CD4-positive, CD25-positive, alpha-beta regulatory T cell (primary cell): ENCODE measurements at regions not wholly inside any gene's neighbourhood (a gene's known extent, or its start where the extent isn't known, plus 50 kb on each side); places are given as distances from the start of the nearest gene placed in this dataset.
"Not testable (repeated sequence)": the region's sequence is repeated elsewhere in the genome, so short reads cannot be mapped to it uniquely, and the experiment has no call there.

ENCODE experiments used
- ATAC-seq, 2 donors: fragments of 150-1000 bp; cut with Tn5 transposase; one replicate each; pipeline ENCODE4 v1.10.0; 2021; ENCODE audit warnings: low read depth in 2 of 2, moderate number of reproducible peaks in 2 of 2, moderate library complexity in 1 of 2
- DNase-seq, 3 donors: peaks; one replicate each; pipeline versions ENCODE4 v3.0.0 to v3.0.0-alpha.2; 2012 to 2022; ENCODE audit warnings: mixed read lengths in 1 of 3
- H3K27ac ChIP-seq: one replicate; pipeline ENCODE4 v1.7.0; 2013; ENCODE audit warnings: mild to moderate bottlenecking, low read length; ENCODE audit not compliant: insufficient read depth, poor library complexity, severe bottlenecking
- H3K27me3 ChIP-seq: one replicate; pipeline ENCODE4 v1.7.0; 2013; ENCODE audit warnings: low read length; ENCODE audit not compliant: control insufficient read depth, insufficient read depth
- H3K36me3 ChIP-seq: one replicate; pipeline ENCODE4 v1.7.0; 2013; ENCODE audit warnings: mild to moderate bottlenecking, low read length, moderate library complexity; ENCODE audit not compliant: control insufficient read depth, insufficient read depth
- H3K4me1 ChIP-seq: 2 replicates; pipeline ENCODE4 v1.7.0; 2013; ENCODE audit warnings: mild to moderate bottlenecking, low read length; ENCODE audit not compliant: insufficient read depth, control insufficient read depth, poor library complexity, severe bottlenecking
- H3K4me3 ChIP-seq: one replicate; pipeline ENCODE4 v1.7.0; 2013; ENCODE audit warnings: low read depth, mild to moderate bottlenecking, low read length, moderate library complexity
- H3K9me3 ChIP-seq, 2 experiments: 1 replicate in 1 of 2; 2 replicates in 1 of 2; pipeline ENCODE4 v1.7.0; 2013; ENCODE audit warnings: low read length in 2 of 2, mild to moderate bottlenecking in 1 of 2, moderate library complexity in 1 of 2; ENCODE audit not compliant: control insufficient read depth in 2 of 2
- H3K27ac Mint-ChIP-seq, 3 donors: one replicate each; pipeline ENCODE4 v1.8.0; 2020 to 2022; ENCODE audit warnings: mild to moderate bottlenecking in 3 of 3, mixed read lengths in 3 of 3, moderate library complexity in 2 of 3
- H3K27me3 Mint-ChIP-seq: one replicate; pipeline ENCODE4 v1.8.0; 2022; ENCODE audit warnings: mild to moderate bottlenecking, mixed read lengths
- H3K36me3 Mint-ChIP-seq: one replicate; pipeline ENCODE4 v1.8.0; 2020; ENCODE audit warnings: mixed read lengths
- H3K4me1 Mint-ChIP-seq, 4 donors: one replicate each; pipeline ENCODE4 v1.8.0; 2020 to 2022; ENCODE audit warnings: mixed read lengths in 4 of 4, mild to moderate bottlenecking in 1 of 4
- H3K4me3 Mint-ChIP-seq, 4 donors: one replicate each; pipeline ENCODE4 v1.8.0; 2020 to 2022; ENCODE audit warnings: mild to moderate bottlenecking in 4 of 4, mixed read lengths in 4 of 4, moderate library complexity in 3 of 4
- H3K9me3 Mint-ChIP-seq, 7 donors: one replicate each; pipeline ENCODE4 v1.8.0; 2020 to 2022; ENCODE audit warnings: mixed read lengths in 7 of 7, mild to moderate bottlenecking in 3 of 7, moderate library complexity in 2 of 7

GRCh38 chr7:7011241-7011640 is 171.1 kb upstream of the C1GALT1 start:
- not testable (repeated sequence) for H3K27ac ChIP-seq, H3K27me3 Mint-ChIP-seq, DNase-seq, ATAC-seq, H3K27ac Mint-ChIP-seq, H3K4me1 ChIP-seq, H3K27me3 ChIP-seq, H3K4me3 ChIP-seq, H3K4me3 Mint-ChIP-seq, H3K36me3 ChIP-seq, H3K4me1 Mint-ChIP-seq, H3K9me3 ChIP-seq, H3K36me3 Mint-ChIP-seq
- peaks cover 0 to 15% (median 0%) of the 10 kb centered on the region in 7 donors for H3K9me3 Mint-ChIP-seq

GRCh38 chr7:7011751-7012150 is 170.6 kb upstream of the C1GALT1 start:
- H3K4me3 Mint-ChIP-seq, H3K27ac ChIP-seq, H3K9me3 ChIP-seq, H3K27me3 ChIP-seq, H3K27me3 Mint-ChIP-seq, DNase-seq, H3K4me1 Mint-ChIP-seq, H3K36me3 ChIP-seq, ATAC-seq, H3K36me3 Mint-ChIP-seq, H3K4me1 ChIP-seq, H3K27ac Mint-ChIP-seq, H3K4me3 ChIP-seq: not testable (repeated sequence)
- peaks cover 0 to 15% (median 0%) of the 10 kb centered on the region in 7 donors for H3K9me3 Mint-ChIP-seq

DNA sequence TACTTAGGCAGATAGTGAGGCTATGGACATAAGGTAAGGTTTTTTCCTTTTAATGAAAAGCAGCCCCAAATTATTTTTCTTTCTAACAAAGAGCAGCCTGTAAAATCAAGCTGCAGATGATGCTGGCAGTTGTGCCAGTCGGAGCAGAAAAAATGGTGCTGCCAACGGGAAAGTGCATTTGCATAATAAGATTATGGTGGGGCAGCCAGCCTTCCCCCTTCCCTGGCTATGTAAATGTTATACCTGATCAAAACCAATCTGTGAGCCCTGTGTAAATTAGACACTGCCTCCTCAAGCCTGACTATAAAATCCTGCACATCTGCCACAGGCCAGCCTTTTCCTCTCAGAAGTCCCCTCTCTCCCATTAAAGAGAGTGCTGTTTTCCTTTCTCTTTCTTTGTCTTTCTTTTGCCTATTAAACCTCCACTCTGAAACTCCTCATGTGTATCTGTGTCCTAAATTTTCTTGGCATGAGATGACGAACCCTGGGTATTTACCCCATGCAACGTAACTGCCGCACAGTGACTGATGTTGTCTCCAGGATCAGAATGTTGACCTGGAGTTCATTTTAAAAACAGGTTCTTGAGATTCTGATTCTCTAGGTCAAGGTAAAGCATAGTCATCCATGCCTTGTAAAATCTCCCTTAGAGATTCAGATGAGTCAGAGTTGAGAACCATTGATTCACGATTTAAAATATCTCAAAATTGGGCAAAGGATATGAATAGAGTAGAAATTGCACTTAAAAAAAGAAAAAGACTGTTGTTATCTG is 167.3 kb upstream of the C1GALT1 start:
- peaks cover 3% of the 10 kb centered on the region for H3K36me3 Mint-ChIP-seq
- no peak for ATAC-seq
- no peak overlapping the region for H3K27ac Mint-ChIP-seq

DNA sequence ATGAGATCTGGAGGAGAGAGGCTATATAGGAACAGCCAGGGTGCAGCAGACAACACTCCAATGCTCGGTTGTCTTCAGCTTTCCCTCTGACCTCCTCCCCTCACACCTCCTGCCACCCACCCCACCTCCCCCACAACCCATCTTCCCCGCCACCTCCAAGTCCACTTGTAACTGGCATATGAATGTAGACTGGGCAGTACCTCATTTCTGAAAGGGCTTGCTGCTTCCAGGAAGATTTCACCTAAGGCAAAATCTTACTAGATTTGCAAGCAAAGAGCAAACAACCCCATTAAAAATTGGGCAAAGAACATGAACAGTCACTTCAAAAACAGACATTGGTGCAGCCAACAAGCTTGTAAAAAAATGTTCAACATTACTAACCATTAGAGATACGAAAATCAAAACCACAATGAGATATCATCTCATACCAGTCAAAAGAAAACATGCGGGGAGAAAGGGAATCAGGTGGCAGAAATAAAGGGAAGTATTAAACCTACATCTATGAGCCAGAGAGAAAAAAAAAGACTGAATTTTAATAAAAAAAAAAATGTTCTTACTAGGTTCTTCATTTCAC is 164.6 kb upstream of the C1GALT1 start:
- no peaks in the 10 kb centered on the region for H3K36me3 ChIP-seq

More for the DNA sequence above, 167.3 kb upstream of the C1GALT1 start:
- Histone ChIP-seq H3K36me3 (no peaks in the 10 kb centered on the region), H3K4me1 (no peaks in the 10 kb centered on the region), H3K9me3 (no peaks in the 10 kb centered on the region), H3K4me3 (no peak overlapping the region), H3K27me3 (peaks cover 6% of the 10 kb centered on the region), H3K27ac (no peak overlapping the region)
- Mint-ChIP-seq H3K4me1 (no peaks in the 10 kb centered on the region), H3K4me3 (no peak overlapping the region), H3K27me3 (no peaks in the 10 kb centered on the region), H3K9me3 (peaks cover 0 to 6% (median 0%) of the 10 kb centered on the region in 7 donors)
- no peak for DNase-seq

GRCh38 chr7:7018290-7018689 is 164.1 kb upstream of the C1GALT1 start:
- Mint-ChIP-seq H3K27ac (no peak overlapping the region), H3K36me3 (peaks cover 3% of the 10 kb centered on the region), H3K4me1 (no peaks in the 10 kb centered on the region), H3K4me3 (no peak overlapping the region), H3K27me3 (peaks cover 3% of the 10 kb centered on the region), H3K9me3 (peaks cover 0 to 4% (median 0%) of the 10 kb centered on the region in 7 donors)
- DNase-seq (no peak), ATAC-seq (no peak)
- Histone ChIP-seq H3K27me3 (peaks cover 7% of the 10 kb centered on the region), H3K9me3 (no peaks in the 10 kb centered on the region), H3K27ac (no peak overlapping the region), H3K36me3 (no peaks in the 10 kb centered on the region), H3K4me1 (no peaks in the 10 kb centered on the region), H3K4me3 (no peak overlapping the region)

More for the DNA sequence above, 164.6 kb upstream of the C1GALT1 start:
- Histone ChIP-seq H3K9me3 (no peaks in the 10 kb centered on the region), H3K27me3 (peaks cover 6% of the 10 kb centered on the region), H3K27ac (no peak overlapping the region), H3K4me1 (no peaks in the 10 kb centered on the region), H3K4me3 (no peak overlapping the region)
- Mint-ChIP-seq H3K4me3 (no peak overlapping the region), H3K27me3 (no peaks in the 10 kb centered on the region), H3K27ac (no peak overlapping the region), H3K36me3 (peaks cover 3% of the 10 kb centered on the region), H3K4me1 (no peaks in the 10 kb centered on the region), H3K9me3 (peaks cover 0 to 4% (median 0%) of the 10 kb centered on the region in 7 donors)
- ATAC-seq (no peak), DNase-seq (no peak)

DNA sequence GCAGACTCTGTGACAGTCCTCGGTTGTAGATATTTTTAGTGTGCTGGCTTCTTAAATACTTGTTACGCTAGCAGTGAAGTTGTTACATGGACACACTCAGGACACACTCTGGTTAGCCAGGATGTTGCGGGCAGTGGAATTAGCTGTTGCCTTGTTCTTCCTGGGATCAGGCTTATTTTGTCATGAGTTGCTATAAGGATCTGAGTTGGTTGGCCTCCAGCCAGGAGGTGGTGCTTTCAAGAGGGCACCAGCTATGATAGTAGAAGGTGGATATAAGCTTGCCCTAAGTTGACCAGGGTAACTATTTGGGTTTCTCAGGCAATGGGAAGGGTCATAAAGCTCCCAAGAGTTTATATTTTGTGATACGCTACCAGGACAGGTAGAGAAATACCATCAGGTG is 150.1 kb upstream of the C1GALT1 start:
- H3K36me3 Mint-ChIP-seq, result no peaks in the 10 kb centered on the region
- peaks cover 45% of the 10 kb centered on the region for H3K27me3 Mint-ChIP-seq
- Histone ChIP-seq H3K4me3 (no peak overlapping the region), H3K9me3 (no peaks in the 10 kb centered on the region), H3K36me3 (no peaks in the 10 kb centered on the region), H3K27me3 (peaks cover 9% of the 10 kb centered on the region), H3K4me1 (no peaks in the 10 kb centered on the region), H3K27ac (no peak overlapping the region)
- DNase-seq (no peak), ATAC-seq (no peak)
- no peak overlapping the region for H3K4me3 Mint-ChIP-seq
- H3K9me3 Mint-ChIP-seq, result peaks cover 0 to 2% (median 0%) of the 10 kb centered on the region in 7 donors
- no peaks in the 10 kb centered on the region for H3K4me1 Mint-ChIP-seq
- no peak overlapping the region for H3K27ac Mint-ChIP-seq

DNA sequence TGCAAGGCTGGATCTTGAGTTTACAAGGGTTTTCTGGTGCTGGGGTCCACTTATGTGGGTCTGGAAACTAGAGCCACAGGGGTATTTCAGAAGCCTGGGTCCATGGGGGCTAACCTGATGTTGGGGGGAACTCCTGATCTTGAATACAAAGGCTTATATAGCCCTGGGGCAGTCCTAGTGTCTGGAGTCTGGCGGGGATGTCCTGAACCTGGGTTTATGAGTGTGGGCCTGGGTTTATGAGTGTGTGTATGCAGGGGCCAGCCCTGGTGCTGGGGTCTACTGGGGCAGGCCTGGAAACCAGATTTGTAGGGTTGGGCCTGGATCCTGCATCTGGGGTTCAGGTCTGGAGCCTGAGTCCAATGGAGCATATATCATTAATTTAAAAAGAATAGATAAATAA is 146.5 kb upstream of the C1GALT1 start:
- DNase-seq, result no peak
- H3K9me3 Mint-ChIP-seq, result peaks cover 0 to 4% (median 0%) of the 10 kb centered on the region in 7 donors
- Histone ChIP-seq H3K4me3 (no peak overlapping the region), H3K4me1 (no peaks in the 10 kb centered on the region), H3K9me3 (no peaks in the 10 kb centered on the region), H3K27me3 (peaks cover 9% of the 10 kb centered on the region), H3K27ac (no peak overlapping the region), H3K36me3 (no peaks in the 10 kb centered on the region)
- no peak overlapping the region for H3K4me3 Mint-ChIP-seq
- no peak overlapping the region for H3K27ac Mint-ChIP-seq
- H3K4me1 Mint-ChIP-seq, result no peaks in the 10 kb centered on the region
- H3K27me3 Mint-ChIP-seq, result peaks cover 39% of the 10 kb centered on the region
- H3K36me3 Mint-ChIP-seq, result no peaks in the 10 kb centered on the region
- ATAC-seq, result no peak
